Endothelial cell of umbilical vein (primary cell): ENCODE measurements at regions not wholly inside any gene's neighbourhood (a gene's known extent, or its start where the extent isn't known, plus 50 kb on each side); places are given as distances from the start of the nearest gene placed in this dataset.

Experiments used
- CTCF ChIP-seq, 2 donors: IDR thresholded peaks; 1 replicate in 1 of 2; 2 replicates in 1 of 2; pipeline ENCODE4 v1.5.1; 2011; ENCODE audit warnings: low read length in 2 of 2, mild to moderate bottlenecking in 2 of 2, moderate library complexity in 2 of 2, control low read depth in 1 of 2, inconsistent platforms in 1 of 2, low read depth in 1 of 2; ENCODE audit not compliant: insufficient read depth in 1 of 2; ENCODE audit errors: extremely low read depth in 1 of 2
- MAX ChIP-seq: IDR thresholded peaks from 2 replicates; pipeline ENCODE4 v1.6.1; 2011; ENCODE audit not compliant: insufficient read depth, insufficient read length
- POLR2A ChIP-seq: IDR thresholded peaks from 2 replicates; pipeline ENCODE4 v1.6.1; 2012; ENCODE audit warnings: low read depth, mild to moderate bottlenecking, control low read depth, low read length

- TF ChIP-seq POLR2A (no peak), CTCF (IDR thresholded peaks at IDR 0.05; ENCODE audit: extremely low read depth in 1 of 2, insufficient read depth in 1 of 2, low read depth in 1 of 2, low read length in 2 of 2) (no peak), MAX (no peak)
These were observed 308.7 kb upstream of the TFAP2D start for GRCh38 chr6:50404643-50405042.
